ENCODE measurements at regions not wholly inside any gene's neighbourhood (a gene's known extent, or its start where the extent isn't known, plus 50 kb on each side); places are given as distances from the start of the nearest gene placed in this dataset.

DNA sequence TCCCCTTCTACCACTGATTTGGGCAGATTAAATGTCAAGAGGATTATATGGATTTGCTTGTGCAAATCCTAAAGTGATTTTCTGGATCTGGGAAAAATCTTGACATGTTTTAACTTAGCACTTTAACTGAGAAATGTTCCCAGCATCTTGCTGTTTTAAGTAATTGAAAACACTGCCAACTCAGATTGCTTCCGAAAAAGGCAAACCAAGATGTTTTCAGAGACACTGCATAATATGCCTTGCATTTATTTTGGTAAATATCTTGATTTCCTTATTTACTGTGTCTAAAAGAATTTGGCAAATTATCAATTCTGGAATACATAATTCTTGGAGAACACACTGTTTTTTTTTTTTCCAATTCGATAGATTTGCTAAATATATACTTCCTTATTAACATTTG is 385.0 kb upstream of the FAM98A start:
- BruUV-seq (replicated peaks): no TSS peak

DNA sequence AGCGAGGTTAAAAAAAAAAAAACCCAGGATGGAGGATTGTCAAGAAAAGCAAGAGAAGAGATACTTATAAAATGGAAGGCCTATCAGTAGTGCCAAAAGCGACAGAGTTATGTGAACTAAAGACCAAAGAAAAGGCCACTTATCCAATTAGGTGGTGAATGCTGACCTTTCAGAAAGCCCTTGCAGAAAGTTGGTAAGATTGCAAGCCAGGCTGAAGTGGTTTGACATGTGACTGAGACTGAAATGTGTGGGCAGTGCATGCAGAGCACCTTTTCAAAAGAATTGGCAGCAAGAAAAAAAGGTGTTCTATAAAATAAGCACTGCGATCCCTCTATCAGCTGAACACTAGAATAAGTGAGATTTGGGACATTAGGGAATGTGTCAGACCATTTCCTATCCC is 379.4 kb upstream of the FAM98A start:
- H3K27me3 ChIP-seq (replicated peaks; ENCODE audit: insufficient read depth, low read depth, low read length, poor library complexity): no peaks in the 10 kb centered on the region
- DNase-seq (ENCODE audit: low spot score): no peak
- no TSS peak for BruUV-seq (replicated peaks)
- POLR2A ChIA-PET (ENCODE audit: low non-redundant PET): no interaction called here
- TF ChIP-seq, protein P1, sequence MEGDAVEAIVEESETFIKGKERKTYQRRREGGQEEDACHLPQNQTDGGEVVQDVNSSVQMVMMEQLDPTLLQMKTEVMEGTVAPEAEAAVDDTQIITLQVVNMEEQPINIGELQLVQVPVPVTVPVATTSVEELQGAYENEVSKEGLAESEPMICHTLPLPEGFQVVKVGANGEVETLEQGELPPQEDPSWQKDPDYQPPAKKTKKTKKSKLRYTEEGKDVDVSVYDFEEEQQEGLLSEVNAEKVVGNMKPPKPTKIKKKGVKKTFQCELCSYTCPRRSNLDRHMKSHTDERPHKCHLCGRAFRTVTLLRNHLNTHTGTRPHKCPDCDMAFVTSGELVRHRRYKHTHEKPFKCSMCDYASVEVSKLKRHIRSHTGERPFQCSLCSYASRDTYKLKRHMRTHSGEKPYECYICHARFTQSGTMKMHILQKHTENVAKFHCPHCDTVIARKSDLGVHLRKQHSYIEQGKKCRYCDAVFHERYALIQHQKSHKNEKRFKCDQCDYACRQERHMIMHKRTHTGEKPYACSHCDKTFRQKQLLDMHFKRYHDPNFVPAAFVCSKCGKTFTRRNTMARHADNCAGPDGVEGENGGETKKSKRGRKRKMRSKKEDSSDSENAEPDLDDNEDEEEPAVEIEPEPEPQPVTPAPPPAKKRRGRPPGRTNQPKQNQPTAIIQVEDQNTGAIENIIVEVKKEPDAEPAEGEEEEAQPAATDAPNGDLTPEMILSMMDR (conservative IDR thresholded peaks at IDR 0.05; ENCODE audit: low read depth, low read length): no peak
- no peak for TF ChIP-seq EZH2 (IDR thresholded peaks at IDR 0.05; ENCODE audit: borderline replicate concordance, low read depth, low read length, poor library complexity, severe bottlenecking)
- no peak overlapping the region for H3K4me3 ChIP-seq (ENCODE audit: low read depth, low read length, poor library complexity, severe bottlenecking)
- CTCF ChIA-PET: no interaction called here
- no peaks in the 10 kb centered on the region for H3K36me3 ChIP-seq (ENCODE audit: insufficient read depth, low read length, poor library complexity, severe bottlenecking)
- no peaks in the 10 kb centered on the region for H3K9me3 ChIP-seq (ENCODE audit: low read depth, low read length, poor library complexity, severe bottlenecking)
- H3K4me1 ChIP-seq (ENCODE audit: insufficient read depth, low read length, poor library complexity, severe bottlenecking): no peaks in the 10 kb centered on the region
- H3K27ac ChIP-seq (ENCODE audit: low read depth, low read length, poor library complexity, severe bottlenecking): no peak overlapping the region
- intact Hi-C loops (cut with micrococcal nuclease; ENCODE audit: unreplicated experiment): no loop called here

More for the DNA sequence above, 385.0 kb upstream of the FAM98A start:
- Histone ChIP-seq H3K27me3 (replicated peaks; ENCODE audit: insufficient read depth, low read depth, low read length, poor library complexity) (no peaks in the 10 kb centered on the region), H3K27ac (ENCODE audit: low read depth, low read length, poor library complexity, severe bottlenecking) (no peak overlapping the region), H3K4me1 (ENCODE audit: insufficient read depth, low read length, poor library complexity, severe bottlenecking) (no peaks in the 10 kb centered on the region), H3K9me3 (ENCODE audit: low read depth, low read length, poor library complexity, severe bottlenecking) (no peaks in the 10 kb centered on the region), H3K4me3 (ENCODE audit: low read depth, low read length, poor library complexity, severe bottlenecking) (no peak overlapping the region), H3K36me3 (ENCODE audit: insufficient read depth, low read length, poor library complexity, severe bottlenecking) (no peaks in the 10 kb centered on the region)
- ChIA-PET CTCF (no interaction called here), POLR2A (ENCODE audit: low non-redundant PET) (no interaction called here)
- TF ChIP-seq, protein P1 (conservative IDR thresholded peaks at IDR 0.05; ENCODE audit: low read depth, low read length): no peak
- no peak for TF ChIP-seq EZH2 (IDR thresholded peaks at IDR 0.05; ENCODE audit: borderline replicate concordance, low read depth, low read length, poor library complexity, severe bottlenecking)
- intact Hi-C loops (cut with micrococcal nuclease; ENCODE audit: unreplicated experiment): no loop called here
- no peak for DNase-seq (ENCODE audit: low spot score)

DNA sequence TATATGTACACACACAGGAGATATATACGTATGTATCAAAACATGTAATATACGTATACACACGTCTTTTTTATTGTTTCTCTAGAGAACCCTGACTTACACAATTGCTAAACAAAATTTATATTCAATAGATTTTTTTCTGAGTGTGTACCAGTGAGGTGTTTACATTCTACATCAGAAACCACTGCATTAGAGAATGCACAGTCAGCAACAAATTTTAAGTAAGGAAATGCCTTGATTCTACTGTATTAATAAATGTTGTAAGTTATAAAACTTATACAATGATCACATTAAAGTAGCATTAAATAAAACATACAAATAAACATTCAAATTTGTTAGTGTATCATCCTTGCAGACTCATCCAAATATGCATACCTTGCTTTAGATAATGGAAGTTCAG is 376.4 kb upstream of the FAM98A start:
- Histone ChIP-seq H3K27me3 (replicated peaks; ENCODE audit: insufficient read depth, low read depth, low read length, poor library complexity) (no peaks in the 10 kb centered on the region), H3K4me3 (ENCODE audit: low read depth, low read length, poor library complexity, severe bottlenecking) (no peak overlapping the region), H3K4me1 (ENCODE audit: insufficient read depth, low read length, poor library complexity, severe bottlenecking) (no peaks in the 10 kb centered on the region), H3K36me3 (ENCODE audit: insufficient read depth, low read length, poor library complexity, severe bottlenecking) (no peaks in the 10 kb centered on the region), H3K27ac (ENCODE audit: low read depth, low read length, poor library complexity, severe bottlenecking) (no peak overlapping the region), H3K9me3 (ENCODE audit: low read depth, low read length, poor library complexity, severe bottlenecking) (no peaks in the 10 kb centered on the region)
- ChIA-PET CTCF (no interaction called here), POLR2A (ENCODE audit: low non-redundant PET) (no interaction called here)
- TF ChIP-seq, protein P1 (conservative IDR thresholded peaks at IDR 0.05; ENCODE audit: low read depth, low read length): no peak
- TF ChIP-seq EZH2 (IDR thresholded peaks at IDR 0.05; ENCODE audit: borderline replicate concordance, low read depth, low read length, poor library complexity, severe bottlenecking): no peak
- intact Hi-C loops (cut with micrococcal nuclease; ENCODE audit: unreplicated experiment): no loop called here
- no TSS peak for BruUV-seq (replicated peaks)
- no peak for DNase-seq (ENCODE audit: low spot score)
